HEK293 (cell line): ENCODE measurements at regions not wholly inside any gene's neighbourhood (a gene's known extent, or its start where the extent isn't known, plus 50 kb on each side); places are given as distances from the start of the nearest gene placed in this dataset.

Experiments used
- CTCF ChIA-PET: fragments of 350-600 bp; formaldehyde crosslinking; extraction: SDS; loops from one replicate; lab custom pipeline; 2021; ENCODE audit warnings: antibody characterized with exemption; lab: Yijun Ruan, JAX
- POLR2A ChIA-PET: fragments of 300-600 bp; formaldehyde crosslinking; extraction: SDS; loops from one replicate; lab custom pipeline; 2020; ENCODE audit warnings: antibody characterized with exemption, inconsistent platforms; lab: Yijun Ruan, JAX
- H3K27ac ChIP-seq: fragments of 200-500 bp; sonication (Bioruptor generic); 2 replicates; pipeline ENCODE4 v1.5.1; 2014; ENCODE audit warnings: low read depth, low read length, control low read depth, inconsistent platforms; ENCODE audit errors: extremely low read depth
- H3K36me3 ChIP-seq, 2 experiments: fragments of 200-500 bp in 1 of 2; sonication (Bioruptor generic) in 1 of 2; 1 replicate in 1 of 2; 2 replicates in 1 of 2; pipeline ENCODE4 v1.5.1; 2014 to 2017; ENCODE audit warnings: inconsistent platforms in 2 of 2, low read length in 2 of 2; ENCODE audit not compliant: control insufficient read depth in 2 of 2, insufficient read depth in 1 of 2
- H3K4me1 ChIP-seq: fragments of 200-500 bp; sonication (Bioruptor generic); 2 replicates; pipeline ENCODE4 v1.5.1; 2014; ENCODE audit warnings: mild to moderate bottlenecking, low read length, inconsistent platforms; ENCODE audit not compliant: control insufficient read depth, insufficient read depth
- H3K4me3 ChIP-seq: 2 replicates; pipeline ENCODE4 v1.5.1; 2011; ENCODE audit warnings: low read depth, mild to moderate bottlenecking, control low read depth, low read length, moderate library complexity
- H3K9me3 ChIP-seq: fragments of 200-500 bp; sonication (Bioruptor generic); 2 replicates; pipeline ENCODE4 v1.5.1; 2014; ENCODE audit warnings: low read depth, low read length, inconsistent platforms; ENCODE audit not compliant: control insufficient read depth, insufficient read depth
- KLF1 ChIP-seq: fragments of 450-650 bp; formaldehyde crosslinking; IDR thresholded peaks from 2 replicates; pipeline ENCODE4 v1.5.1; 2016; ENCODE audit warnings: missing biosample characterization, missing genetic modification characterization
- KLF16 ChIP-seq: fragments of 450-650 bp; formaldehyde crosslinking; IDR thresholded peaks from 2 replicates; pipeline ENCODE4 v1.5.1; 2017; ENCODE audit warnings: missing biosample characterization, missing genetic modification characterization
- RBAK ChIP-seq: fragments of 450-650 bp; formaldehyde crosslinking; IDR thresholded peaks from 2 replicates; pipeline ENCODE4 v1.5.1; 2016; ENCODE audit warnings: missing biosample characterization, missing genetic modification characterization
- REPIN1 ChIP-seq: fragments of 450-650 bp; formaldehyde crosslinking; IDR thresholded peaks from 2 replicates; pipeline ENCODE4 v1.5.1; 2017; ENCODE audit warnings: missing biosample characterization, missing genetic modification characterization, low read depth
- SCRT1 ChIP-seq: fragments of 450-650 bp; formaldehyde crosslinking; IDR thresholded peaks from 2 replicates; pipeline ENCODE4 v1.5.1; 2016; ENCODE audit warnings: missing biosample characterization, missing genetic modification characterization, borderline replicate concordance
- TCF7L2 ChIP-seq: IDR thresholded peaks from 2 replicates; pipeline ENCODE4 v1.6.1; 2011; ENCODE audit warnings: low read depth, mild to moderate bottlenecking, inconsistent platforms, low read length, moderate library complexity, borderline replicate concordance
- ZBTB1 ChIP-seq: fragments of 450-650 bp; formaldehyde crosslinking; IDR thresholded peaks from 2 replicates; pipeline ENCODE4 v1.5.1; 2016; ENCODE audit warnings: missing biosample characterization, missing genetic modification characterization
- ZBTB17 ChIP-seq: fragments of 450-650 bp; formaldehyde crosslinking; IDR thresholded peaks from 2 replicates; pipeline ENCODE4 v1.5.1; 2016; ENCODE audit warnings: missing biosample characterization, missing genetic modification characterization
- ZNF10 ChIP-seq: fragments of 450-650 bp; formaldehyde crosslinking; IDR thresholded peaks from 2 replicates; pipeline ENCODE4 v1.5.1; 2017; ENCODE audit warnings: missing biosample characterization, missing genetic modification characterization
- ZNF138 ChIP-seq: fragments of 450-650 bp; formaldehyde crosslinking; IDR thresholded peaks from 2 replicates; pipeline ENCODE4 v1.5.1; 2016; ENCODE audit warnings: missing biosample characterization, missing genetic modification characterization, borderline replicate concordance
- ZNF174 ChIP-seq: fragments of 450-650 bp; formaldehyde crosslinking; IDR thresholded peaks from 2 replicates; pipeline ENCODE4 v1.5.0; 2017; ENCODE audit warnings: missing biosample characterization, mild to moderate bottlenecking, missing genetic modification characterization
- ZNF175 ChIP-seq: fragments of 450-650 bp; formaldehyde crosslinking; IDR thresholded peaks from 2 replicates; pipeline ENCODE4 v1.5.1; 2016; ENCODE audit warnings: missing biosample characterization, missing genetic modification characterization
- ZNF292 ChIP-seq: fragments of 450-650 bp; formaldehyde crosslinking; IDR thresholded peaks from 2 replicates; pipeline ENCODE4 v1.5.1; 2016; ENCODE audit warnings: low read depth, missing biosample characterization, missing genetic modification characterization, borderline replicate concordance
- ZNF37A ChIP-seq: fragments of 450-650 bp; IDR thresholded peaks from 2 replicates; pipeline ENCODE4 v1.5.1; 2018; ENCODE audit warnings: missing biosample characterization, missing genetic modification characterization
- ZNF391 ChIP-seq: fragments of 450-650 bp; formaldehyde crosslinking; IDR thresholded peaks from 2 replicates; pipeline ENCODE4 v1.5.1; 2016; ENCODE audit warnings: low read depth, missing biosample characterization, missing genetic modification characterization, borderline replicate concordance
- ZNF404 ChIP-seq: fragments of 450-650 bp; formaldehyde crosslinking; IDR thresholded peaks from 2 replicates; pipeline ENCODE4 v1.5.1; 2017; ENCODE audit warnings: missing biosample characterization, missing genetic modification characterization
- ZNF473 ChIP-seq: fragments of 450-650 bp; formaldehyde crosslinking; IDR thresholded peaks from 2 replicates; pipeline ENCODE4 v1.5.1; 2017; ENCODE audit warnings: missing biosample characterization, missing genetic modification characterization
- ZNF548 ChIP-seq: fragments of 450-650 bp; formaldehyde crosslinking; IDR thresholded peaks from 2 replicates; pipeline ENCODE4 v1.5.1; 2016; ENCODE audit warnings: missing biosample characterization, missing genetic modification characterization
- ZNF571 ChIP-seq: fragments of 450-650 bp; formaldehyde crosslinking; IDR thresholded peaks from 2 replicates; pipeline ENCODE4 v1.5.0; 2017; ENCODE audit warnings: missing biosample characterization, missing genetic modification characterization
- ZNF596 ChIP-seq: fragments of 450-650 bp; IDR thresholded peaks from 2 replicates; pipeline ENCODE4 v1.5.0; 2018; ENCODE audit warnings: missing biosample characterization, mild to moderate bottlenecking, missing genetic modification characterization, moderate library complexity
- ZNF623 ChIP-seq: fragments of 450-650 bp; formaldehyde crosslinking; IDR thresholded peaks from 2 replicates; pipeline ENCODE4 v1.5.1; 2016; ENCODE audit warnings: missing biosample characterization, missing genetic modification characterization
- ZNF645 ChIP-seq: fragments of 450-650 bp; formaldehyde crosslinking; IDR thresholded peaks from 2 replicates; pipeline ENCODE4; 2016; ENCODE audit warnings: missing biosample characterization, missing genetic modification characterization
- ZNF677 ChIP-seq: fragments of 450-650 bp; IDR thresholded peaks from 2 replicates; pipeline ENCODE4 v1.5.0; 2018; ENCODE audit warnings: missing biosample characterization, mild to moderate bottlenecking, missing genetic modification characterization, moderate library complexity
- ZNF747 ChIP-seq: fragments of 450-650 bp; formaldehyde crosslinking; IDR thresholded peaks from 2 replicates; pipeline ENCODE4 v1.5.1; 2016; ENCODE audit warnings: missing biosample characterization, missing genetic modification characterization
- ZNF768 ChIP-seq: fragments of 450-650 bp; formaldehyde crosslinking; IDR thresholded peaks from 2 replicates; pipeline ENCODE4 v1.5.1; 2018; ENCODE audit warnings: missing biosample characterization, mild to moderate bottlenecking, missing genetic modification characterization
- ZNF785 ChIP-seq: fragments of 450-650 bp; formaldehyde crosslinking; IDR thresholded peaks from 2 replicates; pipeline ENCODE4 v1.5.1; 2016; ENCODE audit warnings: missing biosample characterization, missing genetic modification characterization
- ZSCAN5A ChIP-seq: fragments of 450-650 bp; formaldehyde crosslinking; IDR thresholded peaks from 2 replicates; pipeline ENCODE4 v1.5.1; 2016; ENCODE audit warnings: missing biosample characterization, missing genetic modification characterization
- TF ChIP-seq, protein P1 (sequence below): fragments of 450-650 bp; formaldehyde crosslinking; IDR thresholded peaks from 2 replicates; pipeline ENCODE4 v1.5.1; 2016; ENCODE audit warnings: missing biosample characterization, missing genetic modification characterization
- TF ChIP-seq, protein P2 (sequence below): sonication (generic); formaldehyde crosslinking; IDR thresholded peaks from 2 replicates; pipeline ENCODE4 v1.8.1; 2022; ENCODE audit warnings: mild to moderate bottlenecking, moderate library complexity, missing genetic modification reagents

DNA sequence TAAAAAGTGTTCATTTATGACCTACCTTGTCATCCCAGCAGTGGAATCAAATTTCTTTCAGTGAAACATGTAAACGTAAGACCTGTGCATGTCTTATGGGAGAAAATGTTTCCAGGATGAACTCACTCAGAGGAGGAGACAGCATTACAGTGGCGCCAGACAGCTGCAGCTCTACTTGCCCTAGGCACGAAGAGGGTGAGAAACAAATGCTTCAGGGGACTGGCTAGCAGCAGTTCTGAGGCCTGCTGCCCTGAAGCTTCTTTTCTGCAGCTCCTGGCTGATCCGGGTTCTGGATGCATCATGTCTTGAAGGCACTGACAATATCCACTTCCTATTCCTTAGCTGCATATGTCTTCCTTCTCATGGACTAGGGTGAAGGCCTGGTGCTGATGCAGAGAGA, 120.2 kb downstream of the QRSL1 start:
- H3K27ac ChIP-seq: no peak overlapping the region

DNA sequence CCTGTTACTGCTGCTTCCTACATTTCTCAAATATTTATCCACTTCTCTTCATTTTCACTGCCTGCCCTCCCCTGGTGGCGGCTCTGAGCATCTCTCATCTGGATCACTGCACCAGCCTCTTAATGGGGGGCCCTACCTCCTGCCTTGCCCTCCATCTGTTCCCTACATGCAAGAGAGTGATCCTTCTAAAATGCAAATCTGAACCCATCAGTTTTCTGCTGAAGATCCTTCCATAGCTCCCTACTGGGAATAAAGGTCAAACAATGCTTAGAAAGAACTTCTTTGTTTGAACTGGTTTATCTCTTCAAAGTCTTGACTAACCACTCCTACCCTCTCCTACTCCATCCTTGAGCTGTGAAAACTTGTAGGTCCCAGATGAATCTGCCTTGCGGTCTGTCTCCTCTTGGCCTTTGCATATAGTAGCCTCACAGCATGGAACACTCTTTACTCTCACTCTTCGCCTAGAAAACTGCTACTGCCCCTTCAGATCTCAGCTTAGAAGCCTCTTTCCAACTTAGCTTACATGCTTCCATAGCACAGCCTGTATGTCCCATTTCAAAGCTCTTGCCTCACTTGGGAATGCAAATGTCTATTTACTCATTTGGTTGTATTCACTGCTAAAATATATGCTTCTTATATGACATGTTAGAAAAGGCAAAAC, 119.3 kb downstream of the QRSL1 start:
- no peak overlapping the region for H3K4me3 ChIP-seq
- no peaks in the 10 kb centered on the region for H3K36me3 ChIP-seq
- H3K4me1 ChIP-seq: peaks cover 14% of the 10 kb centered on the region
- no peaks in the 10 kb centered on the region for H3K9me3 ChIP-seq
- TF ChIP-seq ZNF404 (no peak), ZNF677 (no peak), ZBTB1 (tag by site-specific recombination) (no peak)
- CTCF ChIA-PET: interaction anchor here (0.6 to 1.4 kb wide), 7 partner anchors 22 to 785 kb away, joined by 3 to 7 read pairs (median 4); no protein-coding TSS in a partner anchor
- H3K27ac ChIP-seq: no peak overlapping the region
- POLR2A ChIA-PET: interaction anchor here (0.6 kb wide), 1 partner anchor 121 kb away, joined by 3 read pairs; no protein-coding TSS in a partner anchor

More for the DNA sequence above, 120.2 kb downstream of the QRSL1 start:
- no peak for TF ChIP-seq ZNF138
- no peak for TF ChIP-seq KLF1 (tag by site-specific recombination)
- no peak for TF ChIP-seq ZNF747 (tag by site-specific recombination)
- TF ChIP-seq TCF7L2: no peak
- no peak for TF ChIP-seq KLF16 (tag by site-specific recombination)
- TF ChIP-seq ZNF571 (tag by site-specific recombination): no peak
- TF ChIP-seq ZNF292 (tag by site-specific recombination): no peak
- no peak for TF ChIP-seq ZNF391
- no peak for TF ChIP-seq ZNF37A (tag by site-specific recombination)
- TF ChIP-seq ZNF623 (tag by site-specific recombination): no peak
- Histone ChIP-seq H3K4me1 (peaks cover 14% of the 10 kb centered on the region), H3K9me3 (no peaks in the 10 kb centered on the region), H3K4me3 (no peak overlapping the region), H3K36me3 (no peaks in the 10 kb centered on the region)
- ChIA-PET CTCF (interaction anchor here (0.9 to 1.3 kb wide), 2 partner anchors 141 to 410 kb away, joined by 4 read pairs; no protein-coding TSS in a partner anchor), POLR2A (no interaction called here)

DNA sequence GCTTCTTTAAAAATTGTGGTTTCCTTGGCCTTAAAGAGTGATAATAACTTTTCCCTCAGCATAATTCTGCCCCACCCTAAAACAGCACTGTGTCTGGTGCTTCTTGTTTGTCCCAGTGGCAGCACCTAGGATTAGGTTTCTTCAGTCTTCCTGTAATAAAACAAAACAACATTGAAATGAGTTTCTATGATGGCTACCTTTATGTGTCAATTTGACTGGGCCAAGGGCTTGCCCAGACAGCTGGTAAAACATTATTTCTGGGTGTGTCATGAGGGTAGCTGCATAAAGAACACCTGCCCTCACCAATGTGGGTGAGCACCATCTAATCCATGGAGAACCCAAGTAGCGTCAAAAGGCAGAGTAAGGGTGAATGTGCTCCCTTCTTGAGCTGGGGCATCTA, 117.8 kb downstream of the QRSL1 start:
- Histone ChIP-seq H3K9me3 (no peaks in the 10 kb centered on the region), H3K27ac (no peak overlapping the region), H3K4me1 (peaks cover 14% of the 10 kb centered on the region), H3K4me3 (no peak overlapping the region), H3K36me3 (no peaks in the 10 kb centered on the region)
- ChIA-PET POLR2A (interaction anchor here (0.7 kb wide), 1 partner anchor 11 kb away, joined by 3 read pairs; no protein-coding TSS in a partner anchor), CTCF (interaction anchor here (0.6 to 1.4 kb wide), 5 partner anchors 11 to 378 kb away, joined by 3 to 8 read pairs (median 5); no protein-coding TSS in a partner anchor)
- no peak for TF ChIP-seq ZNF548 (tag by site-specific recombination)
- TF ChIP-seq ZNF473: no peak
- TF ChIP-seq, protein P1, sequence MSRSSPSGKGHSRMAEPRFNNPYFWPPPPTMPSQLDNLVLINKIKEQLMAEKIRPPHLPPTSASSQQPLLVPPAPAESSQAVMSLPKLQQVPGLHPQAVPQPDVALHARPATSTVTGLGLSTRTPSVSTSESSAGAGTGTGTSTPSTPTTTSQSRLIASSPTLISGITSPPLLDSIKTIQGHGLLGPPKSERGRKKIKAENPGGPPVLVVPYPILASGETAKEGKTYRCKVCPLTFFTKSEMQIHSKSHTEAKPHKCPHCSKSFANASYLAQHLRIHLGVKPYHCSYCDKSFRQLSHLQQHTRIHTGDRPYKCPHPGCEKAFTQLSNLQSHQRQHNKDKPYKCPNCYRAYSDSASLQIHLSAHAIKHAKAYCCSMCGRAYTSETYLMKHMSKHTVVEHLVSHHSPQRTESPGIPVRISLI (tag by site-specific recombination): no peak
- TF ChIP-seq ZNF175 (tag by site-specific recombination): no peak
- no peak for TF ChIP-seq ZNF785 (tag by site-specific recombination)
- no peak for TF ChIP-seq ZNF391
- TF ChIP-seq REPIN1 (tag by site-specific recombination): no peak
- no peak for TF ChIP-seq ZBTB17 (tag by site-specific recombination)
- no peak for TF ChIP-seq ZNF768
- TF ChIP-seq ZNF645 (tag by site-specific recombination): no peak
- no peak for TF ChIP-seq RBAK (tag by site-specific recombination)
- no peak for TF ChIP-seq ZNF174 (tag by site-specific recombination)
- TF ChIP-seq ZNF596: no peak
- no peak for TF ChIP-seq ZNF37A (tag by site-specific recombination)
- no peak for TF ChIP-seq ZNF10 (tag by site-specific recombination)
- TF ChIP-seq, protein P2, sequence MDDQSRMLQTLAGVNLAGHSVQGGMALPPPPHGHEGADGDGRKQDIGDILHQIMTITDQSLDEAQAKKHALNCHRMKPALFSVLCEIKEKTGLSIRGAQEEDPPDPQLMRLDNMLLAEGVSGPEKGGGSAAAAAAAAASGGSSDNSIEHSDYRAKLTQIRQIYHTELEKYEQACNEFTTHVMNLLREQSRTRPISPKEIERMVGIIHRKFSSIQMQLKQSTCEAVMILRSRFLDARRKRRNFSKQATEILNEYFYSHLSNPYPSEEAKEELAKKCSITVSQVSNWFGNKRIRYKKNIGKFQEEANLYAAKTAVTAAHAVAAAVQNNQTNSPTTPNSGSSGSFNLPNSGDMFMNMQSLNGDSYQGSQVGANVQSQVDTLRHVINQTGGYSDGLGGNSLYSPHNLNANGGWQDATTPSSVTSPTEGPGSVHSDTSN (CRISPR knock-in tag): no peak
- no peak for TF ChIP-seq SCRT1 (tag by site-specific recombination)
- TF ChIP-seq ZSCAN5A (tag by site-specific recombination): no peak
